Activated CD4-positive, alpha-beta T cell treated with anti-CD3 and anti-CD28 coated beads for 36 hours (primary cell): ENCODE measurements at regions not wholly inside any gene's neighbourhood (a gene's known extent, or its start where the extent isn't known, plus 50 kb on each side); places are given as distances from the start of the nearest gene placed in this dataset.
"Not testable (repeated sequence)": the region's sequence is repeated elsewhere in the genome, so short reads cannot be mapped to it uniquely, and the experiment has no call there.

ENCODE experiments used
- ATAC-seq: fragments of 200-7000 bp; cut with Tn5 transposase; one replicate; pipeline ENCODE4 v1.10.0; 2021; ENCODE audit warnings: mild to moderate bottlenecking, moderate library complexity
- CTCF ChIA-PET: fragments of 350-600 bp; sonication (Branson Sonifier 250); formaldehyde crosslinking; loops from one replicate; lab custom pipeline; 2021; ENCODE audit warnings: antibody characterized with exemption; lab: Charles Lee
- POLR2A ChIA-PET: fragments of 350-600 bp; sonication (Branson Sonifier 250); formaldehyde crosslinking; loops from one replicate; lab custom pipeline; 2021; ENCODE audit warnings: antibody characterized with exemption, inconsistent platforms; lab: Charles Lee
- DNase-seq: peaks from one replicate; pipeline ENCODE4 v3.0.0-alpha.2; 2020
- H3K27ac Mint-ChIP-seq: one replicate; pipeline ENCODE4 v1.8.0; 2021; ENCODE audit warnings: mixed read lengths
- H3K27me3 Mint-ChIP-seq: one replicate; pipeline ENCODE4 v1.8.0; 2021; ENCODE audit warnings: mixed read lengths
- H3K36me3 Mint-ChIP-seq: one replicate; pipeline ENCODE4 v1.8.0; 2021; ENCODE audit warnings: low read depth, mixed read lengths
- H3K4me1 Mint-ChIP-seq: one replicate; pipeline ENCODE4 v1.8.0; 2021; ENCODE audit warnings: mixed read lengths
- H3K4me3 Mint-ChIP-seq: one replicate; pipeline ENCODE4 v1.8.0; 2021; ENCODE audit warnings: mild to moderate bottlenecking, moderate library complexity, mixed read lengths
- H3K9me3 Mint-ChIP-seq: one replicate; pipeline ENCODE4 v1.8.0; 2021; ENCODE audit warnings: low read depth, mixed read lengths
- intact Hi-C, 2 experiments: fragments of 100-400 bp; cut with DNase I in 1 of 2; cut with micrococcal nuclease in 1 of 2; formaldehyde crosslinking; loops; one replicate each; pipeline versions ENCODE4 v1.14.2 to v1.15.1; 2022 to 2024; cut with DNase I, micrococcal nuclease

DNA sequence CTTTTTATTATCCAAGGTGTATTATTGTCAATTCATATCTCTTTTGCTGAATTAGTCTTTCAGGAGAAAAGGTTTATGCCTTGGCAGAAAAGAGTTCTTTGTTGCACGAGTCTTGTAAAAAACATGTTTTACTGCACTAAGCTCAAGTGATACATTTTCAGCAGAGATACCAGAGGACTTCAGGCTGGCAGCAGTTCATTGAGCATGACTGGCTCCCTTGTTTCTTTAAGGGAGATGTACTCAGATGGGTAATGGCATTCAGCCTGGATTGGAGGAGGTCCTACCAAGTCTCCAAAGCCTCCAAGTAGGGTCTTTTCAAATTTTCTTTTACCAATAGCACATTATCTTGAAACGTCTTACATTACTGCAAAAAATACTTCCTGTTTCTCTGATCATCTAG, 400.1 kb downstream of the NSUN3 start:
- Mint-ChIP-seq H3K9me3 (peaks cover 3% of the 10 kb centered on the region), H3K4me1 (no peaks in the 10 kb centered on the region), H3K27ac (no peak overlapping the region), H3K27me3 (no peaks in the 10 kb centered on the region), H3K4me3 (no peak overlapping the region), H3K36me3 (no peaks in the 10 kb centered on the region)
- intact Hi-C loops = no loop called here
- DNase-seq = no peak
- no peak for ATAC-seq
- ChIA-PET CTCF (no interaction called here), POLR2A (no interaction called here)

DNA sequence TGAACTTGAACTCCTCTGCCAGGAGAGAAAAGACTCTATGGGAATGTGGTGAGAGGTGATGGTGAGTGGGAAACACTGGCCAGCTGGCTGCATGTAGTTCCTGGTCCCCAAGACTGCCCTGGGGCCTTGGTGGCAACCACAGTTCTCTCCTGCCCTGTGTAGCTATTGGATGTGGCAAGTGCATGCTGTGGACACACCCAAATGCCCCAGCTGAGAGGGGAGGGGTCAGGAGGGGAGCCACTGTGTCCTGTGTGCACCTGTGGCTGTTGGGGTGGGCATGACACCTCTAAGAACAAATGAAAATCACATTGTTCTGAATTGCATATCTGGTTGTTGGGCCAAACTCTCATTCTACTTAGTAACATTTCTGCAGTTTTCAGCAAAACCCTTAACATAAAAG, 409.6 kb downstream of the NSUN3 start:
- no peak overlapping the region for H3K27ac Mint-ChIP-seq
- H3K36me3 Mint-ChIP-seq = no peaks in the 10 kb centered on the region
- H3K4me1 Mint-ChIP-seq = no peaks in the 10 kb centered on the region
- POLR2A ChIA-PET = no interaction called here
- no peaks in the 10 kb centered on the region for H3K27me3 Mint-ChIP-seq
- ATAC-seq (no peak), DNase-seq (no peak)
- intact Hi-C loops = no loop called here
- peaks cover 10% of the 10 kb centered on the region for H3K9me3 Mint-ChIP-seq
- H3K4me3 Mint-ChIP-seq = no peak overlapping the region
- CTCF ChIA-PET = no interaction called here

DNA sequence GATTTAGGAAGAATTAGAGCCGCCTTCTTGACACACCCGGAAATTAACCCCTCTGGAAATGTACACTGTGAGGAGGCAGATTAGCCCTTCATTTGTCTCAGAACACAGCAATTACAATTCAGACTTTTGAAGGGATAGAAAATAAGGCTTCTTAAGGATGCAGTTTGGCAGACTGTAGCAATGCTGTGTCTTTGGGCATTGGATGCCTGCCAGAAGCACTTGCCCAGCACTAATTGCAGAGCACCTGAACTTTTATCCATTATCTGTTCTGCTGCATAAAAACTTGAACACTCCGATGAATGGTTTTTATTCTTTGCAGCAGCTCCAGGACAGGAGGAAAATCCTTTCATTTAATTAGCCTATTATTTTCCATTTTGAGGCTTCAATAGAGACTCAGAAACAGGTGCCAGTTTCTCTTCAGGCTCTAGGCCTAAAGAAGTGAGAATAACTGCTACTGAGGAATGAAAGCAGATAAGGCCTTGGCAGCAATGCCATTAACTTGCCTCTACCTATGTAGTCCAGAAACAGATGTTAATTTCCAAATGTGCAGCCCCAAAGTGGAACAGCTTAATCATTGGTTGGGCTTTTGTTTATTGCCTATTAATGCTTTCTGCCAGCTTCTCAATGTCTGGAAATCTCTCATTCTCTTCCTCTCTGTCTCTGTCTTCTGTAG, 418.5 kb downstream of the NSUN3 start:
- Mint-ChIP-seq H3K27me3 (no peaks in the 10 kb centered on the region), H3K9me3 (peaks cover 9% of the 10 kb centered on the region), H3K4me3 (no peak overlapping the region), H3K36me3 (no peaks in the 10 kb centered on the region), H3K27ac (no peak overlapping the region), H3K4me1 (no peaks in the 10 kb centered on the region)
- no peak for DNase-seq
- intact Hi-C loops = no loop called here
- ATAC-seq = no peak
- ChIA-PET CTCF (no interaction called here), POLR2A (no interaction called here)

DNA sequence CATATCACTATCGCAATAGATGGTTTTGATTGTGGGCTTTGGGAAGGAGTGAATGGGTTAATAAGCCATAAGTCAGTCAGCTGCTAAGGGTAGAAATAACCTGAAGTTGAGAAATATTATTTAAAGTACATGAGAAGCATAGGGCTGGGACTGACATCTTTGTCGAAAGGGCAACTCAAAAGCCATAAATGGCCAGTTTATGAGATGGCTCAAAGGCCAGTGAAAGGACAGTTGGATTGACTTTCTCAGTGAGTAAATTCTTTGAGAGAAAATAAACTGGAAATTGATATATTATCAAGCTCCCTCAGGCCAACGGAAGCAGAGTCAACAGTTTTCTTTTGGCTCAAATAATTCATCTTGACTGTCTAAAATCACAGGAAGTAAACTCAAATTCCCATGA, 419.8 kb downstream of the NSUN3 start:
- Mint-ChIP-seq H3K4me1 (no peaks in the 10 kb centered on the region), H3K9me3 (peaks cover 13% of the 10 kb centered on the region), H3K36me3 (no peaks in the 10 kb centered on the region), H3K4me3 (no peak overlapping the region), H3K27ac (no peak overlapping the region), H3K27me3 (no peaks in the 10 kb centered on the region)
- no peak for ATAC-seq
- ChIA-PET CTCF (no interaction called here), POLR2A (no interaction called here)
- intact Hi-C loops = no loop called here
- DNase-seq = no peak

DNA sequence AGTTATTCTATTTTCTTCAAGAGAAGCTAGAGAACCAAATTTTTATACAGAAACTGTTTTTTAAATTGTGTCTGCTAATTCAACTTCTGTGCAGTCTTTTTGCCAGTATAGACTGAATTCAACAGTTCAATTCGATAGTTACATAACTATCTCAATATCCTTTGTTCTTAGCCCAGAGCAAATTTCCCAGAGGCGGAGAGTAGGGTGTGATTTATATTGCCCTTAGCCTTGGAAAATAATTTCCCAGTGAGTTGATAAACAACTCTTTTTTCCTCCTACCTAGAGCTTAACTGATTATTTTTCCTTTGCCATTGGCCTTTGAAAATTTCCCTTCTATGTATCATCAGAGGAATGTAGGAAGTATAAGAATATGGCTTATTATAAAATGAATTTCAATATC, 420.5 kb downstream of the NSUN3 start:
- H3K27me3 Mint-ChIP-seq = no peaks in the 10 kb centered on the region
- no peaks in the 10 kb centered on the region for H3K36me3 Mint-ChIP-seq
- no peaks in the 10 kb centered on the region for H3K4me1 Mint-ChIP-seq
- H3K4me3 Mint-ChIP-seq = no peak overlapping the region
- peaks cover 13% of the 10 kb centered on the region for H3K9me3 Mint-ChIP-seq
- no peak for ATAC-seq
- intact Hi-C loops = no loop called here
- no peak overlapping the region for H3K27ac Mint-ChIP-seq
- ChIA-PET POLR2A (no interaction called here), CTCF (no interaction called here)
- no peak for DNase-seq

DNA sequence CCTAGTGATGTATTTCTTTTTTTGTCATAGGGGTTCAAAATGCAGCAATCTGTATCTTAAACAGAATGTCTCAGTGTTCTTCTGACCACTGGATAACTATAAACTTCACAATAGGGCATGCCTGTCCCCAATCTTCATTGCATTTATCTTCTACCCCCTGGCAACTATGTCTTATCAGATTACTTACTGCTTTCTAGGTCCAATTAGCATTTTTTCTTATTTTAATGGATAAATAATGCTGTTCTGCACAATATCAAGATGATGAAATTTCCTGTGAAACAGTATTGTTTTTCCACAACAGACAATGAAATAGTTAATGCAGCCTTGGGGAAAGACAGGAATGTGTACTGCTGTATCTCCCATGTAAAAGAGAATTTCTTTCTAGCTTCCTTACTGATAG, 432.1 kb downstream of the NSUN3 start:
- intact Hi-C loops = no loop called here
- no peaks in the 10 kb centered on the region for H3K4me1 Mint-ChIP-seq
- ChIA-PET POLR2A (no interaction called here), CTCF (no interaction called here)
- no peaks in the 10 kb centered on the region for H3K27me3 Mint-ChIP-seq
- DNase-seq = no peak
- no peak overlapping the region for H3K27ac Mint-ChIP-seq
- H3K4me3 Mint-ChIP-seq = no peak overlapping the region
- H3K9me3 Mint-ChIP-seq = peaks cover 4% of the 10 kb centered on the region
- ATAC-seq = no peak
- H3K36me3 Mint-ChIP-seq = no peaks in the 10 kb centered on the region

DNA sequence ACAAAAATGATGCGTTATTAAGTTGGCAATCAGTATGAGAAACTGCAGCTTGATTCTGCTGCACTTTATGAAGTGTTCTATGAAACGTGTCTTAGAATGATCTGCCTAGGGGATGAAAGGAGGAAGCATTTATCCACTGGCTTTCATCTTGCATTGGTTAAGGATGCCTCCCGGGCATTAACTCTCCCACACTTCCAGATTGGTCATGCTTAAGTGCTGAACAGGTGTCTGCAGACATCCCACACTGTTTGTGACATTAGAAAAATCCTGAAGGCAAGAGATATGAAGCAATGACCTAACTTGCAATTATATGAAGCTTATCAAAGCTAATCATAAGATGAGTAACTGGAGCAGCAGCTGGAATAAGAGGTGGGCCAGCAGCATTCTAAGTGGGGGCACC, 437.3 kb downstream of the NSUN3 start:
- ChIA-PET POLR2A (no interaction called here), CTCF (no interaction called here)
- Mint-ChIP-seq H3K27ac (no peak overlapping the region), H3K36me3 (no peaks in the 10 kb centered on the region), H3K9me3 (peaks cover 10% of the 10 kb centered on the region), H3K27me3 (no peaks in the 10 kb centered on the region), H3K4me3 (no peak overlapping the region), H3K4me1 (no peaks in the 10 kb centered on the region)
- intact Hi-C loops = no loop called here
- ATAC-seq (no peak), DNase-seq (no peak)

DNA sequence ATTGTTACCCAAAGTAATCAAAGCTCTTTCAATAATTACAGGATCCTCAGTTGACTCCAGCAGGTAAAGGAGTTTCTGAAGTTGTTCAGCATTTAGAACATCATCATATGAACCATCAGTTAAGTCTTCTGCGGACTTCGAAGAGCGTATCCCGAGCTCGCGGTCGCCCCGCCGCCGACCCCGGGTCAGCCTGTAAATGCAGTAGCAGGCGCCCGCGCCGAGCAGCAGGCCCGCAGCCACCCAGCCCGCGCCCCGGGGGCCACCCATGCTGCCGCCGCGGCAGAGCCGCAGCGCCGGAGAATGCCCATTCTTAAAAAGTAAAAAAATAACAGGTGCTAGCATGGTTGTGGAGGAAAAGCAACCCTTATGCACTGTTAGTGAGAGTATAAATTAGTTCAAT, 444.5 kb downstream of the NSUN3 start:
- DNase-seq, CTCF ChIA-PET, H3K9me3 Mint-ChIP-seq: not testable (repeated sequence)

DNA sequence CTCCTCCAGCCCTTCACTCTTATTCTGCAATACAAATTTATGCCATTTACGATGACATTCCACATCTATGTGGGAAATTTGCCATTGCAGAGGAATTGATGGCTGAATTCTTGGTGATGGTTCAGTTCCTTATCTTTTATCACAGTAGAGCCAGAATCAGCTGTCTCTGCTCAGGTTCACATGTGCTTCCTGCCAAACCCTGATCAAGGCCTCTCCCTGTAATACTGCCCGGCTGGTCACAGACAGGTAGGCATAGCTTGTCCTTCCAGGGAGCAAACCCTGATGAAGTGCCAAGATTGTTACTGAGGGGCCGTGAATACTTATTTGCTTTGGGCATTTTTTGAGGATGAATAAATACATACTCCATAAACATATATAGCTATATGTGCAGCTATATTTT, 450.0 kb downstream of the NSUN3 start:
- ChIA-PET POLR2A (no interaction called here), CTCF (no interaction called here)
- Mint-ChIP-seq H3K27ac (no peak overlapping the region), H3K4me3 (no peak overlapping the region), H3K4me1 (no peaks in the 10 kb centered on the region), H3K27me3 (no peaks in the 10 kb centered on the region), H3K36me3 (no peaks in the 10 kb centered on the region), H3K9me3 (no peaks in the 10 kb centered on the region)
- DNase-seq (no peak), ATAC-seq (no peak)
- intact Hi-C loops = no loop called here

More for the DNA sequence above, 444.5 kb downstream of the NSUN3 start:
- H3K4me1 Mint-ChIP-seq, H3K27me3 Mint-ChIP-seq, H3K4me3 Mint-ChIP-seq, ATAC-seq, POLR2A ChIA-PET, H3K27ac Mint-ChIP-seq, intact Hi-C loops, H3K36me3 Mint-ChIP-seq: not testable (repeated sequence)

DNA sequence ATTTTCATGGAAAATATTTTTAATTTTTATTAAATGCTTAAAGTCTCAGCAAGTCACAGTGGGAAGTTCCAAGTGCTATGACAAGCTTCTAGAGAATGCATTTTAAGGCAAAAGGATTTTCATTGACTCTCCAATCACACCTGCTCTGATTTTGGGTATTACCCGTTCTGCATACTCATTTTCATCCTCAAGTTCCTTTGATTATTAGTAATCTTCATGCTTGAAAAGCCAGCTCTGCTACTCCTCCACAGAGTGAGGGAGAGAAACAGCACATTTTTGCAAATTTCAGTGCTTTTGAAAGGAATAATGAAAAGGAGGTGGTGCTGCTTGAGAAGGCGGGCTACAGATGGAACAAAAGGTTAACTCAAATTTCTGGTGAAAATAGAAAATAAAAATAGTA, 450.7 kb downstream of the NSUN3 start:
- ATAC-seq = no peak
- Mint-ChIP-seq H3K27me3 (no peaks in the 10 kb centered on the region), H3K27ac (no peak overlapping the region), H3K4me1 (no peaks in the 10 kb centered on the region), H3K9me3 (no peaks in the 10 kb centered on the region), H3K36me3 (no peaks in the 10 kb centered on the region), H3K4me3 (no peak overlapping the region)
- intact Hi-C loops = no loop called here
- ChIA-PET CTCF (no interaction called here), POLR2A (interaction anchor here (0.6 kb wide), 1 partner anchor 989 kb away, joined by 3 read pairs; no protein-coding TSS in a partner anchor)
- DNase-seq = no peak

DNA sequence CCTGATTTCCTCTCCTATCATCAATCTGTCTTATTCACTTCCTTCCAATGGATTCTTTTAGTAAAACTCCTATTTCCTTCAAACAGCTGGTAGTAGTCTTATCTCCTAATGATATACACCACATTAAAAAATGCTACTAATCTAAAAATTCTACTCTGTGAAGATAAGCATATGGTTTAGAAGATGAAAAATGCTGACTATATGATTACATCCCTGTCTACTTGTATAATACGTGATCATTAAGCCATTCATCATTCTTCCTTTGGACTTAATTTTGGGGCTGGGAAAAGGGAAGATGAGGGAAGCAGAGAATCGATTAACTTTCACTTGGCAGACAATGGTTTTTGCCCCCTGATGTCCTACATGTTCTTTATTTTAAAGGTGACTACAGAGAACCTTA, 453.1 kb downstream of the NSUN3 start:
- POLR2A ChIA-PET = no interaction called here
- CTCF ChIA-PET = no interaction called here
- intact Hi-C loops = no loop called here
- ATAC-seq = no peak
- Mint-ChIP-seq H3K9me3 (peaks cover 3% of the 10 kb centered on the region), H3K4me3 (no peak overlapping the region), H3K36me3 (no peaks in the 10 kb centered on the region), H3K27ac (no peak overlapping the region), H3K4me1 (no peaks in the 10 kb centered on the region), H3K27me3 (no peaks in the 10 kb centered on the region)
- DNase-seq = no peak

DNA sequence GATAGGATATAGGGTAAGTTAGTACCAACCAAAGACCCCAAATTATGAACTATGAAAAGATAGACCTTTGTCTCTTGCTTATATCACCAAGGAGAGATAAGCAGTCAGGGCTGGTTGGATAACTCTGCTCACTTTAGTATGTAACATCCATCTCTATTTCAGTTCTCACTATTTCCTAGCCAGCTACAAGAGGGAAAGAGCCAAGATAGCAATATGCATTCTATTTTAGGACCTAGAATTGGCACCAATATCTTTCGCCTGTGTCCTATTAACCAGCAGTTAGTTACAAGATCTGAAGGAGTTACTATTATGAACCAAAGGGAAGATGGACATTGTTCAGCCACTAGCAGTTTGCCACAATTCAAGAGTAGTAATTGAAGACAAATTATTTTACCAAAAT, 457.5 kb downstream of the NSUN3 start:
- no peak overlapping the region for H3K4me3 Mint-ChIP-seq
- H3K27me3 Mint-ChIP-seq = no peaks in the 10 kb centered on the region
- POLR2A ChIA-PET = no interaction called here
- intact Hi-C loops = no loop called here
- CTCF ChIA-PET = no interaction called here
- DNase-seq (no peak), ATAC-seq (no peak)
- no peak overlapping the region for H3K27ac Mint-ChIP-seq
- H3K36me3 Mint-ChIP-seq = no peaks in the 10 kb centered on the region
- H3K4me1 Mint-ChIP-seq = no peaks in the 10 kb centered on the region
- peaks cover 3% of the 10 kb centered on the region for H3K9me3 Mint-ChIP-seq
